Bronchial epithelial cell (primary cell): ENCODE measurements at regions not wholly inside any gene's neighbourhood (a gene's known extent, or its start where the extent isn't known, plus 50 kb on each side); places are given as distances from the start of the nearest gene placed in this dataset.

ENCODE experiments used
- DNase-seq: peaks from one replicate; pipeline ENCODE4 v3.0.0-alpha.2; 2010; ENCODE audit warnings: low read depth
- FAIRE-seq: peaks from 2 replicates; lab custom pipeline; 2011; peaks lifted over from hg19 to GRCh38; lab: Jason Lieb, UNC
- H3K27me3 ChIP-seq: 2 replicates; pipeline ENCODE4 v1.5.1; 2011; ENCODE audit warnings: low read length; ENCODE audit not compliant: control insufficient read depth, insufficient read depth
- H3K36me3 ChIP-seq: 2 replicates; pipeline ENCODE4 v1.5.1; 2011; ENCODE audit warnings: low read length; ENCODE audit not compliant: control insufficient read depth, insufficient read depth
- H3K4me3 ChIP-seq: 2 replicates; pipeline ENCODE4 v1.5.1; 2011; ENCODE audit warnings: mild to moderate bottlenecking, low read depth, low read length, control low read depth
- CTCF ChIP-seq: IDR thresholded peaks from 2 replicates; pipeline ENCODE4 v1.5.1; 2011; ENCODE audit warnings: mild to moderate bottlenecking, moderate library complexity, low read length, control low read depth, inconsistent platforms; ENCODE audit not compliant: insufficient read depth, severe bottlenecking

- H3K4me3 ChIP-seq = no peak overlapping the region
- no peak for FAIRE-seq
- DNase-seq = no peak
- no peaks in the 10 kb centered on the region for H3K27me3 ChIP-seq
- TF ChIP-seq CTCF = no peak
- no peaks in the 10 kb centered on the region for H3K36me3 ChIP-seq
Measured at GRCh38 chr3:157607826-157608405, 104.7 kb upstream of the VEPH1 start.

- no peak for FAIRE-seq
- no peaks in the 10 kb centered on the region for H3K36me3 ChIP-seq
- H3K27me3 ChIP-seq = no peaks in the 10 kb centered on the region
- DNase-seq = no peak
- no peak overlapping the region for H3K4me3 ChIP-seq
- TF ChIP-seq CTCF = no peak
Measured at GRCh38 chr3:157606852-157607197, 103.6 kb upstream of the VEPH1 start.

GRCh38 chr3:157606011-157606851 lies 103.0 kb upstream of the VEPH1 start:
- DNase-seq (peak; percentile 57), FAIRE-seq (no peak)
- no peaks in the 10 kb centered on the region for H3K36me3 ChIP-seq
- TF ChIP-seq CTCF = peak; percentile 84
- no peaks in the 10 kb centered on the region for H3K27me3 ChIP-seq
- no peak overlapping the region for H3K4me3 ChIP-seq

DNA sequence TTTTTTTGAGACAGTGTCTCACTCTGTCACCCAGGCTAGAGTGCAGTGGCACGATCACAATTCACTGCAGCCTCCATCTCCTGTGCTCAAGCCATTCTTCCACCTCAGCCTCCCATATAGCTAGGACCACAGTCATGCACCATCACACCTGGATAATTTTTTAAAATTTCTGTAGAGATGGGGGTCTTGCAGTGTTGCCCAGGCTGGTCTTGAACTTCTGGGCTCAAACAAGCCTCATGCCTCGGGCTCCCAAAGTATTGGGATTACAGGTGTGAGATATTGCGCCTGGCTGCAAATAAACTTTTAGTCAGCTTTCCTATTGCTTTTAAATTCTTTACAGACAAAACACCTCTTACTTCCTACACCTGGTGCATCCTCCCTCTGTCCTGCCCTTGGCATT lies 102.1 kb upstream of the VEPH1 start:
- no peak for FAIRE-seq

GRCh38 chr3:157602424-157602823 lies 99.2 kb upstream of the VEPH1 start:
- no peak for TF ChIP-seq CTCF
- FAIRE-seq = no peak

More for the DNA sequence above, 102.1 kb upstream of the VEPH1 start:
- TF ChIP-seq CTCF = no peak
- no peaks in the 10 kb centered on the region for H3K27me3 ChIP-seq
- no peak overlapping the region for H3K4me3 ChIP-seq
- DNase-seq = no peak
- no peaks in the 10 kb centered on the region for H3K36me3 ChIP-seq

More at GRCh38 chr3:157602424-157602823, 99.2 kb upstream of the VEPH1 start:
- DNase-seq = no peak
- H3K36me3 ChIP-seq = no peaks in the 10 kb centered on the region
- no peak overlapping the region for H3K4me3 ChIP-seq
- no peaks in the 10 kb centered on the region for H3K27me3 ChIP-seq
